ENCODE measurements at regions not wholly inside any gene's neighbourhood (a gene's known extent, or its start where the extent isn't known, plus 50 kb on each side); places are given as distances from the start of the nearest gene placed in this dataset.

DNA sequence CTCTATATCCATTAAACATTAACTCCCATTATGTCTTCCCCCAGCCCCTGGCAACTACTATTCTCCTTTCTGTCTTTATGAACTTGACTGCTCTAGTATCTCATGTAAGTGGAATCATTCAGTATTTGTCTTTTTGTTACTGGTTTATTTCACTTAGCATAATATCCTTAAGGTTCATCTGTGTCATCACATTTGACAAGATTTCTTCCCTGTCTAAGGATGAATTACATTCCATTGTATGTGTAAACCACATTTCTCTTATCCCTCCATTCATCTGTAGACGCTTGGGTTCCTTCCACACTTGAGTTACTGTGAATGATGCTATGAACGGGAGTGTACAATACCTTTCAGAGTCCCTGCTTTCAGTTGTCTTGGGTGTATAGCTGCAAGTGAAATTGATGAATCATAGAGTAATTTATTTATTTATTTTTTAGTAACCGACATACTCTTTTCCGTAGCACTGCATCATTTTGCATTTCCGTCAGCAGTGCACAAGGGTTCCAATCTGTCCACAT lies 399.7 kb upstream of the RBFOX1 start:
- no peak for DNase-seq (ENCODE audit: low read depth, low spot score)

DNA sequence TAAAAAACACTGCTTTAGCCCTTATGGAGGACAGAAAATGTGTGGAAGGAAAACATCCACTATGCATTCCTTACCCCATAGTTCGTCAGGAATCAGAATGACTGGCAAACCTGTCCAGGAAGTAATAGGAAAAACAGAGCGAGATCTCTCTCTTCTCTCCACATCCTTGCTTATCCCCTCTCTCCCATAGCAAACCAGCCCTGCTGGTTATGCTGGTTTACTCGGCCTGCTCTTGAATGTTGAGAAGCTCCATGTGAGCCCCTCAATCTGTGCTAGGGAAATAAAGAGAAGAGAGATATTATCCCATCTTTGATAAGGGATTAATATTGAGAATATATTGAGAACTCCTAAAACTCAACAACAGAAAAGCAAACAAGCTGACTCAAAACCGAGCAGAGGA lies 402.8 kb upstream of the RBFOX1 start:
- no peak for DNase-seq (ENCODE audit: low read depth, low spot score)

GRCh38 chr16:6926762-6927161 lies 405.9 kb upstream of the RBFOX1 start:
- no peak for DNase-seq (ENCODE audit: low read depth, low spot score)

DNA sequence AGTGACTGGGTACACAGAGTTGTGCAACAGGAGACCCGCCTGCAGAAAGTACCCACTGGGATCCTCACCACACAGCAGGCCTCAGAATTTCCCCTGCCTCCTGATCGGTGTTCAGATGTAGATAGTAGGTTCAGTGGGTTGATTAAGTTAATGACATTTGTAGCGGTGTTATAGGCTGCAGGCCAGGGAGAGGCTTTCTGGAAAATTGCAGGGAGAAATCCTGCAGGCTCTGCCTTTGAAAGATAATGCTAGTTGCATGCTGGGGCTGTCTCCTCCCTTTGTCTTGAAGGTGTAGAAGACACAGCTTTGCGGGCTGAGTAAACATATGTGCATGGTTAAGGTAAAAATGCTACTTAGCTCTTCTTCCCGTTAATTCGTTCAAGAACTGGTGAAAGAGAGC lies 406.3 kb upstream of the RBFOX1 start:
- no peak for DNase-seq (ENCODE audit: low read depth, low spot score)

DNA sequence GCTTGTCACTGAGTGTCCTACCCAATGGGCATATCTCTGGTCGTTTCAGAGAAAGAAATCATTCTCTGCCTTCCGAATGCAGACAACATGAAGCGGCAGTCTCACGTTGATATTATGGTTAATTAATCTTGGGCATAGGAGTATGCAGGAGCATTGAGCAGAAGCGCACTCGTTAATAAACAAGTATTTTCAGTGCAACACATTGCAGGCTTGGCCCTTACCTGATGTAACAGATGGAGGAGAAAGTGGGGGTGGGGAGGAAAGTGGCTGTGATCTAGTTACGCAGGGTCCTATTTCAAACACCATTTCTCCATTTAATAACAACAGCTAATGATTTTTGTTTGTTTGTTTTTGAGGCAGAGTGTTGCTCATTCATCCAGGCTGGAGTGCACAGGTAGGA lies 414.0 kb upstream of the RBFOX1 start:
- DNase-seq (ENCODE audit: low read depth, low spot score): no peak

DNA sequence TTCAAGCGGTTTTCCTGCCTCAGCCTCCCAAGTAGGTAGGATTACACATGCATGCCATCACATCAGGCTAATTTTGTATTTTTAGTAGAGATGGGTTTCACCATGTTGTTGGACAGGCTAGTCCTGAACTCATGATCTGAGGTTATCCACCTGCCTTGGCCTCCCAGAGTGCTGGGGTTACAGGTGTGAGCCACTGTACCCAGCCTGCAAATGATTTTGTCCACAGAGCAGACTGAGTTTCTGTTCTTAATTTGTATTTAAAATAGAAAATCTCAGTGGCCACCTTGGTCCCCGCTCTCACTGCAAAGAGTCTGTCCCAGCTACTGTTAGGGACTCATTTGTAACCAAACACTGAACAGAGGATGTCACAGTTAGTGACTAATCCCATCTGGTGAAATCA lies 415.7 kb upstream of the RBFOX1 start:
- DNase-seq (ENCODE audit: low read depth, low spot score): no peak

DNA sequence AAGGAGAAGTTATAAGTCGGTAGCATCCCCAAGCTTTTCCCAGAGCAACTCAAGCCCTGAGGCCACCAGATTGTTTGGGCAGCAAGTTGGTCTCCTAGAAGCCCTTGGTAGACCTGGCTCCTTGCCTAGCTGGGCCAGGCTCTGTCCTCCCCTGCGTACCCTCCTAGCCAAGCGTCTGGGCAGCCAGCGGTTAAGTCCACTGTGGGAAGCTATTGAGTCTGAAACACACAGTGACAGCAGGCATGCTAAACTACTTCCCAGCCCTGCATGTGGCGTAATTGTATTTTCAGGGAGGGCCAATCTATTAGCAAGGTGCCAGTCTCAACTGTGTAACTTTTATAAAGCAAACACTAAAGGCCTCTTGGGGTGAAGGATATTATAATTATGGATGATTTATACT lies 419.1 kb upstream of the RBFOX1 start:
- DNase-seq (ENCODE audit: low read depth, low spot score): no peak

DNA sequence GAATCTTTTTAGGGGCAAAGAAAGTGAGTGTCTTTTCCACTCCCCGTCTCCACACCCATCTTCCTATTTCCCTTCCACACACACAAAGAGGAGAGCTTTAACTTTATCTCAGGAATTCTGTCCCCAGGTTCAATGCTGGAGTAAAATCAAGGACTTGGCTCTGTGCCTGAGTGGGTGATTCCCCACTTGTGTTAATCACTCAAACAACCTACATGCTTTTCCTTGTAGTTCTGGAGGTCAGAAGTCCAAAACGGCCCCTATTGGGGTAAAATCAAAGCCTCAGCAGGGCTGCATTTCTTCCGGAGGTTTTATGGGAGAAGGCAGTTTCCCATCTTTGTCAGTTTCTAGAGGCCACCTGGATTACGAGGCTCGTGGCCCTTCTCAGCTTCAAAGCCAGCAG lies 422.3 kb upstream of the RBFOX1 start:
- no peak for DNase-seq (ENCODE audit: low read depth, low spot score)

DNA sequence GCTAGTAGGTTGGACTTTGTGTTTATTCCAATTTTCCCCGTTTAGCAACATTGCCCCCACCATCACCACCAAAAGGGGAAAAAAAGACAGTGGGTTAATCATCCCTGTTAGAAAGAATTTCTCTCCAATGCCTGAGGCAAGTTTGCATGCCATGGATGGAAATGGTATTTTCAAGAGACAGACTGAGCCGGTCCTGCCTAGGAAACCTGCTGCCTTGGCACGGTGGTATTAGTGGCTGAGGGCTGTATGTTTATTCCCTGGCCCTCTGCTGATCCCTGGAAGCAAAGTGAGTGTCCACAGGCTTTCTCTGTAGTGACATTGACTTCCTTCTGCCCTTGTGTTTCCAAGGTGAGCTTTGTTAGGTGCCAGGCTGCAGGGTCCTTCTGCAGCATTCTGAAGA lies 427.0 kb upstream of the RBFOX1 start:
- no peak for DNase-seq (ENCODE audit: low read depth, low spot score)

- no peak for DNase-seq (ENCODE audit: low read depth, low spot score)
Measured at GRCh38 chr16:6903671-6904070, 429.0 kb upstream of the RBFOX1 start.

DNA sequence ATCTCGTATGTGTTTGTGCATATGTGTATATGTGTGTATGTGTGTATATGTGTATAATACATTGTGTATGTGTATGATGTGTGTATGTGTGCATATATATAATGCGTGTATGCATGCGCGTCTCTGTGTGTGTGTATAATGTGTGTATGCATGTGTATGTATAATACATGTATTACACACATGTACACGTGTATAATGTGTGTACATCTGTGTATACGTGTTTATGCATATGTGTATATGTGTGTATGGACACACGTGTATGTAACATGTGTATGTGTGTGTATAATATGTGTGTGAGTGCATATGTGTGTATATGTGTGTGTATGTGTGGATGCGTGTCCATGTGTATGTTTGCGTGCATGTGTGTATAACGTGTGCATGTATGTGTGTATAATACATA lies 433.7 kb upstream of the RBFOX1 start:
- no peak for DNase-seq (ENCODE audit: low read depth, low spot score)

- no peak for DNase-seq (ENCODE audit: low read depth, low spot score)
Measured at GRCh38 chr16:6897876-6898485, 434.7 kb upstream of the RBFOX1 start.

DNA sequence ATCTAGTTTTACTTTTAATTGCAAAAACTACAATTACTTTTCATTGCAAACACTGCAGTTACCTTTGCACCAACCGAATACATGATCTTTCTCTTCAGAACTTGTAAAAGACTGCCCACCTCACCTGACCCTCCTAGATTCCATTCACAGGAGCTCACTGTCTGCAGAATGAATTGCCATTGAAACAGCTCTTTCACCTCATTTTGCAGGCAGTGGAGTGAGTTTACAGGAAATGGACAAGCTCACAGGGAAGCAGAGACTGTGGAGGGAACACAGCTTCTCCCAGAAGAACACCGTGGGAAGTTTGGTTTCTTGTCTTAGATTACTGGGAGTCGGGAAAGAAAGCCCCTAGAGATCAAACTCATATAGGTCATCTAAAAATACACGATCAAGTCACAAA lies 439.7 kb upstream of the RBFOX1 start:
- no peak for DNase-seq (ENCODE audit: low read depth, low spot score)

DNA sequence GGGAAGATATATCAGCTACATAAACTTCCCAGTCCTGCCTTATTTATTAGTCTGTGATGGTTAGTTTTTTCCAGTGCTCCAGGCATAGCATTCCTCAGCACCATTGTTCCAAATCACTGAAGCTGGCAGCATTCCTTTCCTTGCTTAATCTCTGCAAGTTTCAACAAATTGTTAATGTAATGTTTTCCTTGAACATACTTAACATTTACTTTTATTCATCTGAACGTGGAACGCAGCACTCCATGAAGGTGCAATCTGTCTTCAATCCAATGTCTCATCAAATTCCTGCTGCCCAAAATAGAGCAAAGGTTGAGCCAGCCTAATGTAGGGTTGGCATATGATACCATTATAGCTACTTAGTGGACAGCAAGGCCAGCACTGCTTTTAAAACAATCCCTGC lies 441.1 kb upstream of the RBFOX1 start:
- DNase-seq (ENCODE audit: low read depth, low spot score): no peak

GRCh38 chr16:6888531-6888930 lies 444.1 kb upstream of the RBFOX1 start:
- no peak for DNase-seq (ENCODE audit: low read depth, low spot score)

DNA sequence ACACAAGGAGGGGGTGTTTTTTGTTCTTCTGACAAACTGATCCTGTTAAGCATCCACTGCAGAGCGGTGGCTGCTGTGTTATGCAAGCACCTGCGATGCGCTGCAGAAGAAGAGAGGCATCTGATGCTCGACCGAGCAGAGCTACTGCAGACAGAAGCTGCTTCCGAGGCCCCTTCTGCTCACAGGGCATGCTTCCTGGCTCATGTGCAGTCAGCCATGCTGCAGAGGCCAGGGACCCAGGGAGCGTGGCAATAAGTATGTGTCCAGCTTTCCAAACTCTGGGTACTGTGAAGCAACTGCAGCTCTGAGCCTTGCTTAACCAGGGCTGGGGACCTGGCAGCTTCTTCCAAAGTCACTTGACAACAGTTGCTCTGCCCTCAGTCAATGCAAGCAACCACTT lies 448.6 kb upstream of the RBFOX1 start:
- DNase-seq (ENCODE audit: low read depth, low spot score): no peak

GRCh38 chr16:6880263-6880662 lies 452.4 kb upstream of the RBFOX1 start:
- DNase-seq (ENCODE audit: low read depth, low spot score): no peak

DNA sequence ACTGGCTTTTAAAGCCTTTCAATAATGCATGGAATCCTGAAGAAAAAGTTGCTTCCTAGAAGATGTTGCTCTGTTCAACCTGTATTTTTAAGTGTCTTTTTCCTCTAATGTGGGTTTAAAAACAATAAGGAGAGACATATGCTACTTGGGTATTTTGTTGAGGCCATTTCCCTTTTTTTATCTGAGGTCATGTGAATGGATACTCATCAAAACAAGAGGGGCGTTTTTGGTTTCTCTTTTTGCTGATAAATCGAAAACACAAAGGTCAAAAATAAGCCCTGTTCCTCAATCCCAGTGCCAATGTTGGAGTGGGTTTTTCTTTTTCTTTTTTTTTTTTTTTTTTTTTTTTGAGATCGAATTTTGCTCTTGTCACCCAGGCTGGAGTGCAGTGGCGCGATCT lies 468.0 kb upstream of the RBFOX1 start:
- DNase-seq (ENCODE audit: low read depth, low spot score): no peak

- no peak for DNase-seq (ENCODE audit: low read depth, low spot score)
Measured at GRCh38 chr16:6864244-6864643, 468.4 kb upstream of the RBFOX1 start.

GRCh38 chr16:6863135-6863534 lies 469.5 kb upstream of the RBFOX1 start:
- no peak for DNase-seq (ENCODE audit: low read depth, low spot score)

DNA sequence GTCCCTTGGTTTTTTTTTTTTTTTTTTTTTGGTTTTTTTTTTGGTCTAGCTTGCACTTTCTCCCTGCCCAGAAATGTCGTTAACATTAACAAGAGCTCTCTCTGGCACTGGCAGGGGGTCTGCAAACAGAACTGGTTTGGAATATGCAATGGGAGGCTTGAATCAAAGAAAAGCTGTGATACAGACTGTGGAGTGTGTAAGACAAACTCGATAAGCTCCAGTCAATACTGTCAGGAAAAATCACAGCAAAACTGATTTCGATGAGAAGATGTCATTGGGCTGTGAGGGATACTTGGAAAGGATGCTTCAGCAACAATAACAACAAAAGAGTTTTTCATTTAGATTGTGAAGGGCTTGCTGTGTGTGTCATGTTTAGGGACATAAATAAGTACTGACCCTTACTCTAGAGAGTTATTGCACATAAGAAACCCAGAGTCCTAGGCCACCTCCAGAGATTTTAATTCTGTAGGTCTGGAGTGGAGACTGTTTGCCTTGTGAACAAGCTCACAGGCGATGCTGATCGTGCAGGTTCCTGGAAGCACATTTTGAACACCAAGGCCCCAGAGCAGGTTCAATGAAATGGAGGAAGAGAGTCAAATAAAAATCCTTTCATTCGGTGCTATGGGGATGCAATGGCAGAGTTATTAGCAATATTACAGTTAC lies 470.7 kb upstream of the RBFOX1 start:
- DNase-seq (ENCODE audit: low read depth, low spot score): no peak

DNA sequence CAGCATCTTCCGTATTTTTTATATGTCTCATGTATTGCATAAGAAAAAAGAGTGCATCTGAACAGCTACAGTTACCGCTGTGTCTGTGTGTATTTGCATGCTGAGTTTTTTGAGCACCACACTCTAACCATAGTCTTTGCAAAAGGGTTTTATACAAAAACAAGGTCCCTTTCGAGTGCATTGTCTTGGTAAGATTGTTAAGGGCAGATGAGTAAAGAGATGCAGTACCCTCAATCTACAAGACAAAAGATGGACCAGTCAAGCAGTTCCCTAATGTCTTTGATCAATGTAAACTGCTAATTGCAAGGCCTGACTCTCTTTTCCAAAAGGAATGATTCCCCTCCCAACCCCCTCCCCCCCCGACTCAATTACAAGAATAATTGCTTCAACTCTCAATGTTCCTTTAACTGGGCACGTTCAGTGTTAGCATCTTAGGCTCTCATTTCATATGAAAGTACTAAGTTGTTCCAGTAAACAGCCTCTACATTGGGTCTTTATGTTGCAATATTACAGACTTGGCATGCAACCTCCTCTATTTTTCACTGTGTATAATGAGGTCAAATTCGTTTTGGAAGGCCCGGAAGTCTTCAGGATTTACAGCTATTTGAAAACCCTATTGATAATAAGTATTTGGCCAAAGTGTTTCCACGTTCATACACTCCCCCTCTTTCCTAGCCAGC lies 471.4 kb upstream of the RBFOX1 start:
- no peak for DNase-seq (ENCODE audit: low read depth, low spot score)

- DNase-seq (ENCODE audit: low read depth, low spot score): no peak
Measured at GRCh38 chr16:6857575-6857974, 475.1 kb upstream of the RBFOX1 start.

All from smooth muscle cell of the brain vasculature (primary cell).